ENCODE measurements at regions not wholly inside any gene's neighbourhood (a gene's known extent, or its start where the extent isn't known, plus 50 kb on each side); places are given as distances from the start of the nearest gene placed in this dataset.

DNA sequence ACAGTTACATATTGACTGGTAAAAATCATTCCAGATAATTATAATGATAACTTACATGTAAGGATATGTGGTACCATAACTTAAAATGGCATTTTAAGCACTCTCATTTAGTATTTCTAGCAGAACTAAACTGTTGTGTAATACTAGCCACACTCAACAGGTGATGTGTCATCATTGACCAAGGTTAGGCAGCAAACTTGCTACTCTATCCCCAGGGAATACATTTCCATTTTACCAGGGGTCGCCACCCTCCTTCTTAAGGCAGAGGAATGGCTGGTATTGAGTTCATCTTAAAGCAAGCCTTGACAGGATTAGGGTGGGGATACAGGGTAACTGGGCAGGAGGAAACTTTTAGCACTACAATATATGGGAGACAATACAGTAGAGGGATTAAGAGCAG lies 259.8 kb upstream of the CAMK1G start:
- intact Hi-C loops (cut with DNase I), result no loop called here
- Histone ChIP-seq H3K27me3 (no peaks in the 10 kb centered on the region), H3K36me3 (no peaks in the 10 kb centered on the region), H3K27ac (no peak overlapping the region), H3K4me1 (no peaks in the 10 kb centered on the region), H3K9me3 (no peaks in the 10 kb centered on the region), H3K4me3 (no peak overlapping the region)
- TF ChIP-seq, protein P1, sequence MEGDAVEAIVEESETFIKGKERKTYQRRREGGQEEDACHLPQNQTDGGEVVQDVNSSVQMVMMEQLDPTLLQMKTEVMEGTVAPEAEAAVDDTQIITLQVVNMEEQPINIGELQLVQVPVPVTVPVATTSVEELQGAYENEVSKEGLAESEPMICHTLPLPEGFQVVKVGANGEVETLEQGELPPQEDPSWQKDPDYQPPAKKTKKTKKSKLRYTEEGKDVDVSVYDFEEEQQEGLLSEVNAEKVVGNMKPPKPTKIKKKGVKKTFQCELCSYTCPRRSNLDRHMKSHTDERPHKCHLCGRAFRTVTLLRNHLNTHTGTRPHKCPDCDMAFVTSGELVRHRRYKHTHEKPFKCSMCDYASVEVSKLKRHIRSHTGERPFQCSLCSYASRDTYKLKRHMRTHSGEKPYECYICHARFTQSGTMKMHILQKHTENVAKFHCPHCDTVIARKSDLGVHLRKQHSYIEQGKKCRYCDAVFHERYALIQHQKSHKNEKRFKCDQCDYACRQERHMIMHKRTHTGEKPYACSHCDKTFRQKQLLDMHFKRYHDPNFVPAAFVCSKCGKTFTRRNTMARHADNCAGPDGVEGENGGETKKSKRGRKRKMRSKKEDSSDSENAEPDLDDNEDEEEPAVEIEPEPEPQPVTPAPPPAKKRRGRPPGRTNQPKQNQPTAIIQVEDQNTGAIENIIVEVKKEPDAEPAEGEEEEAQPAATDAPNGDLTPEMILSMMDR (IDR thresholded peaks at IDR 0.05), result no peak
- ATAC-seq, result no peak
- DNase-seq, result no peak

GRCh38 chr1:209324901-209325871 lies 258.3 kb upstream of the CAMK1G start:
- H3K9me3 ChIP-seq, result no peaks in the 10 kb centered on the region
- DNase-seq (no peak), ATAC-seq (no peak)
- no peak overlapping the region for H3K27ac ChIP-seq
- TF ChIP-seq, protein P1 (IDR thresholded peaks at IDR 0.05), result no peak
- H3K36me3 ChIP-seq, result no peaks in the 10 kb centered on the region
- no peaks in the 10 kb centered on the region for H3K4me1 ChIP-seq
- no peak overlapping the region for H3K4me3 ChIP-seq
- H3K27me3 ChIP-seq, result no peaks in the 10 kb centered on the region
- intact Hi-C loops (cut with DNase I), result no loop called here

- Histone ChIP-seq H3K36me3 (no peaks in the 10 kb centered on the region), H3K4me1 (no peaks in the 10 kb centered on the region), H3K27me3 (no peaks in the 10 kb centered on the region), H3K4me3 (no peak overlapping the region), H3K9me3 (no peaks in the 10 kb centered on the region), H3K27ac (no peak overlapping the region)
- ATAC-seq, result no peak
- TF ChIP-seq, protein P1 (IDR thresholded peaks at IDR 0.05), result no peak
- intact Hi-C loops (cut with DNase I), result no loop called here
- DNase-seq, result no peak
Measured at GRCh38 chr1:209326076-209326475, 257.4 kb upstream of the CAMK1G start.

DNA sequence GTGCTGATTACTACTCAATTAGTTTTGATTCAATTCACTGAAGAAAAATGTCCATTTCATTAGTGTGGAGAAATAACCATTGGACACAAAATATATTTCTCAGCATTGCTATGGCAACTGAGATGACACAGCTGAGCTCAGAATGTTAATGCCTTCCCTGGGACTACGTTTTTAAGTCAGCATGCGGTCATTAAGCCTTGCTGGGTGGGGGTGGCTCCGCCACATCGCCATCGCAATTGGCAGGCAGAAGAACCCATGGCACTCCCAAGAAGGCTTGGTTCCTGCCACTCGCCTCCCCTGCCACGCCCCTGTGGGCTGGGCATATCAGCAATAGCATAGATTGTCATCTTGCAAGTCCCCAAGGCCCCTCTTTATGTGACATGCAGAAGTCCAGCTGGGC lies 256.7 kb upstream of the CAMK1G start:
- Histone ChIP-seq H3K4me1 (no peaks in the 10 kb centered on the region), H3K9me3 (no peaks in the 10 kb centered on the region), H3K36me3 (no peaks in the 10 kb centered on the region), H3K27ac (no peak overlapping the region), H3K4me3 (no peak overlapping the region), H3K27me3 (no peaks in the 10 kb centered on the region)
- intact Hi-C loops (cut with DNase I), result no loop called here
- TF ChIP-seq, protein P1 (IDR thresholded peaks at IDR 0.05), result no peak
- ATAC-seq (no peak), DNase-seq (peak in 1 of 4 donors; percentile 58)

DNA sequence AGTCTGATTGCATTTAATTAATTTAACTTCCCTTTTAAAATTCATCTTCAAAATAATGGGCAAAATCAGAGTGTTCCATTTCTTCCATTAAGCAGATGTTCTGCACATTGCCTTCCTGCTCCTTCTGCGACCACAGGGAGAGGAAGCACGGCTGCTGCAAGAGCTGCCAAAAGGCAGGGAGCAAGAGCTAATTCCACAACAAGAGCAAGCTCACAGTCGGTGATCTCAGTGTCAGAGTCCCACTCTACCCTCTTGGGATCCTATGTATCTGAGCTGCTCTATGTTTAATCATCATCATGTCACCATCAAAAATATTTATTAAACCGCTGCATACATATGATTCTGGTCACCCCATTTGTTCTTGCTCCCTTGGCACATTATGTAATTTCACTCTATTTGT lies 255.3 kb upstream of the CAMK1G start:
- no peaks in the 10 kb centered on the region for H3K9me3 ChIP-seq
- intact Hi-C loops (cut with DNase I), result no loop called here
- no peak for DNase-seq
- no peaks in the 10 kb centered on the region for H3K27me3 ChIP-seq
- H3K36me3 ChIP-seq, result no peaks in the 10 kb centered on the region
- H3K4me1 ChIP-seq, result no peaks in the 10 kb centered on the region
- TF ChIP-seq, protein P1 (IDR thresholded peaks at IDR 0.05), result no peak
- no peak for ATAC-seq
- H3K4me3 ChIP-seq, result no peak overlapping the region
- H3K27ac ChIP-seq, result no peak overlapping the region

All from left lung (tissue), 4 donors.